HG02763 (cell line): ENCODE measurements at regions not wholly inside any gene's neighbourhood (a gene's known extent, or its start where the extent isn't known, plus 50 kb on each side); places are given as distances from the start of the nearest gene placed in this dataset.

Experiments used
- ATAC-seq: cut with Tn5 transposase; IDR thresholded peaks from one replicate; pipeline ENCODE4 v1.9.1; 2021; ENCODE audit warnings: mild to moderate bottlenecking, moderate library complexity; ENCODE audit not compliant: unreplicated experiment

DNA sequence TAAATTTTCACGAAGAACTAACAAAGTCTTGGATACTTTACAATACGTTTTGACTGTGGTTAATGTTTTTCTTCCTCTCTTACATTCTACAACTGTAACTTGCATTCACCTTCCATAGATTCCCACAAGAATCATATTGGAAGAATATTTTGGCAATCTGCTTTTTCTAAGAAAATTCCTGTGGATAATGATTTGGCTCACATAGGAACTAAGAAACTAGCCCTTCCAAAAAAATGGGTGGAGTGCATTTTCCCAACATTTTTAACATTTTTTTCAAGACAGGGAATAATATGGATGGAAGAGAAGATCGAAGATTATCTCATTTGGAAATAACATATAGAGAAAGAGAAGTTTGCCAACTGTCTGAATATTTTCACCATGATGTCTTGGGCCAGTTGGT is 256.9 kb upstream of the POU2AF2 start:
- no peak for ATAC-seq

DNA sequence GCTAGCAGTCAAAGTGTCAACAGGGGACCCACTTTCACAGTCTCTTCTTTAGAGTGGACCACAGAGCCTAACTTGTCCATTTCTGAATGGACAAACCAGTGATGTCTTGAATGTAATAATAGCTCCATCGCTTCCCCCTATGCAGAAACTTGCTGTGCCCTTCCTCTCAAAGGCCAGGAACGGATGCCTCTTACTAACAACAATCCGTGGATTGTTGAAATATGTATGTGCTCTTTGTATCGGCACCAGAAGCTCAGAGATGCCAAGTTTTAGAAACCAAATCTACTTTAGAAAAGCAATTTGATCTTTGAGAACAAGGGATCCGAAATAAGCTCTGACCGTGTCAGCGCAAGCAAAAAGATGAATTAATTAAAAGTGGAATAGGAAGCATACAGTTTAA is 259.5 kb upstream of the POU2AF2 start:
- ATAC-seq, result no peak

DNA sequence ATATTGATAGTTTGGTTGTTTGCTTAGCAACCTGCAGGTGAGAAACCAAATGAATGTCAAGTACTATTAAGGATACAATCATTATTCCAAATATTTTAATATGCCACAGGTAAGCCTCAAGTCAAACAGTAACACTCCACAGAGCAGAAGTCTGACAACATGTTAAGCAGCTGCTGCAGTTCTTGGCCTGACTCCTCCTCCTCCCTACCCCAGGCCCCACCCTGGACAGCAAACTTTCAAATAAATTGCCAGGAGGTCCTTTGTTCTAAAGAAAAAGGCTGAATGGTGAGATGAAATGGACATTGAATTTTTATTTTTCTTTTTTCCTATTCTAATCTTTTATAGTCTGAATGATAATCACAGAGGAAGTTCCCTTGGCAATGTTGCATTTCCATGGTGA is 260.0 kb upstream of the POU2AF2 start:
- ATAC-seq, result no peak

DNA sequence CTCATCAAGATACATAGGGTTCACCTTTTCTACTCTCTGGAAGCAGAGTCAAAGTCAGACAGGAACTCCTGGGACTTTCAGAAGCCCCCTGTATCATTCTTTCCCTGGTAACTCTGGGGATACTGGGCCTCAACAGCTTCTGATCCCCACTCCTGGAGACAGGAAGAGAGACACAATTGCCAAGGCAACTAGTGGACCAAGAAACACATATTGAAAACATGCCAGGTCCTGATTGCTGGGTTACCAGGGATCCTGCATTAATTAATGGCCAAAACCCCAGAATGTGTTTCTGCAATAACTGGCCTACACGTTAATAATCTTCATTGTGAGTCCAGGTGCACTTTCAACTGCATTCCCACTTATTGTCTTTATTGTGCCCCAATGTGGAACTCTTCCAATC is 260.8 kb upstream of the POU2AF2 start:
- ATAC-seq, result no peak

- no peak for ATAC-seq
Measured at GRCh38 chr11:110984147-110984546, 261.4 kb upstream of the POU2AF2 start.

GRCh38 chr11:110982214-110982613 is 263.3 kb upstream of the POU2AF2 start:
- ATAC-seq, result no peak

DNA sequence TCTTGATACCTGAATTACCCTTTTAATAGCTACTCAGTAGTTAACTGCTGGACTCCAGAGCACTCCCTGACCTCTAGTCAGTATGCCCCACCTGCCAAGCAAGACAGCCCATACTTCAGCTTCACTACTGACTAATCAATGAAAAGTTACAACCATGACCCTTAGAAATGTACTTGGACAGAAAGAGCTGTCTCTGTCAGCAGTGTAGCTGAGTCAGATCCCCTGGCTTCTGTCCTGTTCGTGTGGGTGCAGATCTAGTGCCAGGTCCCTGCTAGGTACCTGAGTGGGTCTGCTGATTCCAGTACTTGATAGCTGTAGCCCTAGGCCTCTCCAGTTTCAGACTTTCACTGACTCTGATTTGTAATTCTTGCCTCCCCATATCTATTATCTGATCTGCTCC is 265.8 kb upstream of the POU2AF2 start:
- no peak for ATAC-seq

DNA sequence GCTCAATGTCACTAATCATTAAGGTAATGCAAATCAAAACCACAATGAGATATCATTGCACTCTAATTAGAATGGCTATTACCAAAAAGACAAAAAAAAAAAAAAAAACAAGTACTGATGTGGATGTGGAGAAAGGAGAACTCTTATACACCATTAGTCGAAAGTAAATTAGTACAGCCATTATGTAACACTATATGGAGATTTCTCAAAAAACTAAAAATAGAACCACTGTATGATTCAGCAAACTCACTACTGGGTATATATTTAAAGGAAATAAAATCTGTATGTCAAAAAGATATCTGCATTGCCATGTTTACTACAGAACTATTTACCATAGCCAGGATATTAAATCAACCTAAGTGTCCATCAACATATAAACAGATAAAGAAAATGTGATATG is 265.4 kb upstream of the ARHGAP20 start:
- no peak for ATAC-seq

DNA sequence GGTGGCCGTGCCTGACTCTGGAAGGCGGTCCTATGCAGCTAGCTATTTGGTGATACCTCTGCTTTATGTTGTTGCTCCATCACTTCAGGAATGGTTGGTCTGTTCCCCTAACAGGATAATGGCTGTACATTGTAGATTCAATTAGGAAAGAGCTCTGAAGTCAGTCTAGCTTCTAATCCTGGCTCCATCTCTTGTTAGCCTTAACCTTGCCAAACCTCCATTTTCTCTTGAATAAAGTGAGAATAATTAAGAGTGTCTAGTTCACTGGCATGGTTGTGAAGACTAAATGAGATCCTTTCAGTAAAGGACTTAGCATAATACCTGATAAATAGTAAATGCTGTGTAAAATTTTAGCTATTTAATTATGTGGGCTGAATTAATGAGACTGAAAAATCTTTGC is 262.5 kb upstream of the ARHGAP20 start:
- no peak for ATAC-seq

GRCh38 chr11:110973401-110973980 is 261.3 kb upstream of the ARHGAP20 start:
- ATAC-seq, result no peak

DNA sequence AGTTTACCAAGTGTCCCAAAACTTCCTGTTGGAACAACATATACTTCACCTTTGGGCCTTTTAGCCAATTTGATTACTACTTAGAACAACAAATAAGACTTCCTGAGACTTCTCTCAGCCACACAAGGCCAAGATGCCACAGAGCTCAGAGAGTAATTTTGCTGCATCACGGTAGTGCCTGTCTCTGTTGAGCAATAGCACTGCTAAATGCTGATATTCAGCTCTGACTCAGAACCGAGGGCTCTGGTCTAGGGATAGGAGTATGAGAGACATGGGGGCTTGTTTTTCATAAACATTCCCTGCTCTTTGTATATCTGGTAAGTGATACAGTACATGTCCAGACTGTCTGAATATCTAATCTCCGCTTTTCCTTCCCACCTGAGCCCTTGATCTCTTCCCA is 260.4 kb upstream of the ARHGAP20 start:
- ATAC-seq, result no peak

DNA sequence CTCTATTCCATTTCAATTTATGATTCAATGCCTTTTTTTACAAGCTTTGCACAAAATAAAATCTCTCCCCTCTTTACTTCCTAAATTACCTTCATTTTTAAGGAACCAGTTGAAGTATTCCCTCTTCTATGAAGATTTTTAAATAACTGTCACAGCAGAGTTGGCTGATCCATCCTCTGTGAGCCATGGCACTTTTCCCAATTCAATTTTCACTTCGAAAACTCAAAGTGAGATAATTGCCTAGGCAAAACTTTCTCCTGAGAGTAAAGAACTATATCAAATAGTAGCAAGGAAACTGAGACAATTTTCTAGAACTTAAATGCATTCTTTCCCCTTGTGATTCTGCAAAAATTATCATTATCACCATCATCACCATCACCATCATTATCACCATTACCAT is 259.9 kb upstream of the ARHGAP20 start:
- ATAC-seq, result no peak

- no peak for ATAC-seq
Measured at GRCh38 chr11:110971140-110971539, 258.9 kb upstream of the ARHGAP20 start.

GRCh38 chr11:110968348-110969062 is 256.3 kb upstream of the ARHGAP20 start:
- ATAC-seq, result no peak

DNA sequence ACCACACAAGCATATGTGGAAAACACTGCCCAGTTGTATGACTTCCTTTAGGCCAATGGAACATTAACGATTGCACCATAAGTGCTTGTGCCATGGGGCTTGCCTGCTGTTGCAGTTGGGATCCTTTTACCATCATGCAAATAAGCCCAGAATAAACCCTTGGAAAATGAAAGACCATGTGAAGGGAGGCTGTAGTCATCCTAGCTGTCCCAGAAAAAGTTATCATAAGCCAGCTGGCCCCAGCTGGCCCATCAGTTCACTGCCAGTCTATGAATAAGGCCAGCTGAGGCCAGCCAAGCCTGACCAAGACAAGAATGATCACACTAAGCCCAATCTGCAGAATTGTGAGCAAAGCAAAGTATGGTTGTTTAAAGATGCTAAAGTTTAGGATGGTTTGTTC is 253.9 kb upstream of the ARHGAP20 start:
- no peak for ATAC-seq

DNA sequence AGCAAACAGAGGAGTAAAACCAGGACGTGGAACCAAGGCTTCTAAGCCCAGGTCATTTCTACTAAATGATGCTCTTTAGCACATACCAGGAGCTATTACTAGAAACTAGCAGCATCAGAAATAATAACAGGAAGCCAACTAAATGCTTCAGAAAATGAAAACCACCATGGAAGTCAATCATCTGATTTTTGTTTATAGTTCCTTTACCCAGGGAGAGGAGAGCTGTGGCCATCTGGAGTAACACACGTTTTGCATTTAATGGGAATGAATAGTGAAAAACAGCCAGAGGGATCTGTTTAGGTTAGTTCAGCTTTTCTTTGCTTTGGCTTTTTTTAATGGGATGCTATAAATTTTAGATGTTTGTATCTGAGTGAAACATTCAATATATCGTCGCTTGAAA is 250.7 kb upstream of the ARHGAP20 start:
- ATAC-seq, result no peak

DNA sequence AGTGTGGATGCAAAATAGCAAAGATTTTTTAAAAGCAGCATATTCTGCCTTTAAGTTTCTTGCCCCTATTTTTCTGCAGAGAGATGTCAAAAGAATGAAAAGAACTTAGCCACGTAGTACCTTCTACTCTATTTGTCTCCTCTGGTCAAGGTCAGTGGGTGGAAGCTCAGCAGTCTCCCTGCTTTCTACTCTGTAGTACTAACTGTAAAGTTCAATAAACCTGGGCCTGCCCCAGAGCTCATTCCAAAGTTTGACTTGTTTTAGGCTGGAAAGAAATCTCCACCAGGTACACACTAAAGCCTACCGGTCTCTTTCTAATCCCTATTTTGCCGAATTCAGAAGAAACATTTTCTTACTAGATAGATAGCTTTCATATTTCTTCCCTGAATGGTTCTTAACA is 247.9 kb upstream of the ARHGAP20 start:
- no peak for ATAC-seq

GRCh38 chr11:110958216-110958615 is 246.0 kb upstream of the ARHGAP20 start:
- ATAC-seq, result no peak

DNA sequence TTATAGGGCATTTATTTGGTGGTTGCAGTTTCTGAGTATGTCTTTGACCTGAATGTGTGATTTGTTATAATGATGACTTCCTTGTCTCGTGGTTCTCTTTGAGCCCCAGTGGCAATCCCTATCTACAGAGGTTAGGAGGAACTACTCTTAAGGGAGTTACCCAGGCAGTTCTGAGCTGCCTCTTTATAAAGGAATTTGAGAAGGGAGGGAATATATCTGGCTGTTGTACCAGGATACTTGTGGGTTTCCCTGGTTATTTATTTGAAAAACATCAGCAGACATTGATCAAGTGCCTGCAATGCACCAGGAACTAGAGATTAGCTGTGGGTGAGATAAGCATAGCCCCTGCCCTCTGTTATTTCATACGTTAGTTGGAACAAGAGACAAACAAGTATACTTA is 243.5 kb upstream of the ARHGAP20 start:
- no peak for ATAC-seq

GRCh38 chr11:110951950-110952503 is 239.8 kb upstream of the ARHGAP20 start:
- ATAC-seq, result no peak

GRCh38 chr11:110951037-110951949 is 239.1 kb upstream of the ARHGAP20 start:
- ATAC-seq, result no peak

- ATAC-seq, result no peak
Measured at GRCh38 chr11:110948112-110948511, 235.9 kb upstream of the ARHGAP20 start.
